H1 (cell line): ENCODE measurements at regions not wholly inside any gene's neighbourhood (a gene's known extent, or its start where the extent isn't known, plus 50 kb on each side); places are given as distances from the start of the nearest gene placed in this dataset.

Experiments used
- CTCF ChIA-PET: fragments of 300-600 bp; sonication (Branson Sonifier 250); formaldehyde crosslinking; loops from one replicate; lab custom pipeline; 2021; ENCODE audit not compliant: partially characterized antibody; lab: Charles Lee
- POLR2A ChIA-PET: fragments of 300-600 bp; sonication (Branson Sonifier 250); formaldehyde crosslinking; loops from one replicate; lab custom pipeline; 2021; ENCODE audit warnings: inconsistent platforms; ENCODE audit not compliant: partially characterized antibody; lab: Charles Lee
- DNase-seq, 2 experiments: peaks; one replicate each; pipeline versions ENCODE4 v3.0.0 to v3.0.0-alpha.2; 2010 to 2022; ENCODE audit warnings: low spot score in 2 of 2, low read depth in 1 of 2, mixed read lengths in 1 of 2
- FAIRE-seq: peaks from 2 replicates; lab custom pipeline; 2011; peaks lifted over from hg19 to GRCh38; lab: Jason Lieb, UNC
- H2AFZ ChIP-seq: 2 replicates; pipeline ENCODE4 v1.8.1; 2012; ENCODE audit warnings: low read length, inconsistent platforms
- H2AK5ac ChIP-seq: 2 replicates; pipeline ENCODE4 v1.6.1; 2013; ENCODE audit warnings: low read depth, low read length
- H2BK120ac ChIP-seq: replicated peaks from 2 replicates; pipeline ENCODE3; 2013; ENCODE audit warnings: low read depth, low read length, inconsistent platforms
- H2BK12ac ChIP-seq: 2 replicates; pipeline ENCODE4 v1.6.1; 2013; ENCODE audit warnings: low read depth, low read length
- H2BK15ac ChIP-seq: 2 replicates; pipeline ENCODE4 v1.6.1; 2013; ENCODE audit warnings: low read length
- H2BK20ac ChIP-seq: 2 replicates; pipeline ENCODE4 v1.6.1; 2013; ENCODE audit warnings: low read length
- H2BK5ac ChIP-seq: 2 replicates; pipeline ENCODE4 v1.6.1; 2013; ENCODE audit warnings: low read depth, low read length
- H3K14ac ChIP-seq: 2 replicates; pipeline ENCODE4 v1.6.1; 2013; ENCODE audit warnings: inconsistent platforms; ENCODE audit not compliant: insufficient read length
- H3K18ac ChIP-seq: 2 replicates; pipeline ENCODE4 v1.6.1; 2013; ENCODE audit warnings: low read length; ENCODE audit errors: extremely low read depth
- H3K23ac ChIP-seq: 2 replicates; pipeline ENCODE4 v1.6.1; 2013; ENCODE audit warnings: inconsistent platforms; ENCODE audit not compliant: insufficient read length
- H3K23me2 ChIP-seq: 2 replicates; pipeline ENCODE4 v1.6.1; 2013; ENCODE audit warnings: low read depth, low read length
- H3K27ac ChIP-seq: 2 replicates; pipeline ENCODE4 v1.6.1; 2011; ENCODE audit warnings: low read depth, low read length, inconsistent platforms
- H3K27me3 ChIP-seq, 4 experiments: replicated peaks in 1 of 4; 1 replicate in 1 of 4; 2 replicates in 3 of 4; pipeline versions ENCODE4 v1.6.1 to v1.8.1; 2011 to 2013; ENCODE audit warnings: low read length in 3 of 4, mild to moderate bottlenecking in 3 of 4, inconsistent platforms in 2 of 4, mixed read lengths in 2 of 4, moderate library complexity in 1 of 4; ENCODE audit not compliant: control insufficient read depth in 3 of 4, insufficient read depth in 3 of 4; ENCODE audit errors: extremely low read depth in 1 of 4
- H3K36me3 ChIP-seq, 4 experiments: 2 replicates each; pipeline versions ENCODE4 v1.6.1 to v1.8.1; 2011 to 2013; ENCODE audit warnings: mild to moderate bottlenecking in 4 of 4, low read length in 3 of 4, moderate library complexity in 2 of 4, control low read depth in 1 of 4, inconsistent platforms in 1 of 4; ENCODE audit not compliant: insufficient read depth in 4 of 4, control insufficient read depth in 2 of 4
- H3K4ac ChIP-seq: replicated peaks from 2 replicates; pipeline ENCODE3; 2013; ENCODE audit warnings: low read length, low read depth, mixed read lengths, inconsistent platforms; ENCODE audit not compliant: insufficient read length
- H3K4me1 ChIP-seq, 4 experiments: replicated peaks in 1 of 4; 1 replicate in 1 of 4; 2 replicates in 3 of 4; pipeline versions ENCODE4 v1.6.1 to v1.8.1; 2011 to 2013; ENCODE audit warnings: low read length in 3 of 4, inconsistent platforms in 2 of 4, mixed read lengths in 1 of 4; ENCODE audit not compliant: insufficient read depth in 4 of 4, control insufficient read depth in 3 of 4
- H3K4me2 ChIP-seq, 2 experiments: 2 replicates each; pipeline versions ENCODE4 v1.6.1 to v1.8.1; 2011 to 2013; ENCODE audit warnings: low read depth in 2 of 2, low read length in 2 of 2, control low read depth in 1 of 2, inconsistent platforms in 1 of 2, mild to moderate bottlenecking in 1 of 2; ENCODE audit not compliant: insufficient read depth in 1 of 2
- H3K4me3 ChIP-seq, 4 experiments: fragments of 200-600, 300-600 bp in 1 of 4; sonication (generic), shearing (Covaris generic), sonication (Bioruptor Twin) in 1 of 4; 2 replicates each; pipeline versions ENCODE4 v1.5.1 to v1.8.1; 2011 to 2016; ENCODE audit warnings: low read length in 4 of 4, low read depth in 3 of 4, control low read depth in 2 of 4, inconsistent platforms in 2 of 4, mild to moderate bottlenecking in 2 of 4, mixed read lengths in 1 of 4, moderate library complexity in 1 of 4; ENCODE audit not compliant: insufficient read depth in 2 of 4; ENCODE audit errors: extremely low read depth in 1 of 4
- H3K56ac ChIP-seq: replicated peaks from 2 replicates; pipeline ENCODE3; 2013; ENCODE audit warnings: low read depth, mild to moderate bottlenecking, mixed read lengths, low read length, inconsistent platforms; ENCODE audit not compliant: insufficient read length
- H3K79me1 ChIP-seq: 2 replicates; pipeline ENCODE4 v1.6.1; 2013; ENCODE audit warnings: low read depth, low read length, control low read depth
- H3K79me2 ChIP-seq, 2 experiments: 2 replicates each; pipeline versions ENCODE4 v1.6.1 to v1.8.1; 2012 to 2013; ENCODE audit warnings: low read length in 2 of 2, mild to moderate bottlenecking in 2 of 2, inconsistent platforms in 1 of 2; ENCODE audit not compliant: insufficient read depth in 2 of 2, control insufficient read depth in 1 of 2
- H3K9ac ChIP-seq, 4 experiments: replicated peaks in 1 of 4; 1 replicate in 1 of 4; 2 replicates in 3 of 4; pipeline versions ENCODE4 v1.6.1 to v1.8.1; 2011 to 2013; ENCODE audit warnings: low read depth in 3 of 4, low read length in 3 of 4, control low read depth in 2 of 4, mild to moderate bottlenecking in 2 of 4, moderate library complexity in 2 of 4, inconsistent platforms in 1 of 4; ENCODE audit errors: extremely low read depth in 1 of 4
- H3K9me3 ChIP-seq, 2 experiments: 2 replicates each; pipeline versions ENCODE4 v1.6.1 to v1.8.1; 2012 to 2013; ENCODE audit warnings: mild to moderate bottlenecking in 2 of 2, moderate library complexity in 2 of 2, control low read depth in 1 of 2, inconsistent platforms in 1 of 2, low read depth in 1 of 2, low read length in 1 of 2, mixed read lengths in 1 of 2; ENCODE audit not compliant: insufficient read depth in 2 of 2
- H4K20me1 ChIP-seq, 2 experiments: replicated peaks in 1 of 2; 2 replicates each; pipeline versions ENCODE3 to v1.8.1; 2011 to 2013; ENCODE audit warnings: inconsistent platforms in 2 of 2, low read length in 2 of 2, mild to moderate bottlenecking in 1 of 2; ENCODE audit not compliant: insufficient read depth in 2 of 2, control insufficient read depth in 1 of 2
- H4K5ac ChIP-seq: 2 replicates; pipeline ENCODE4 v1.6.1; 2013; ENCODE audit warnings: low read length, low read depth, mixed read lengths, inconsistent platforms; ENCODE audit not compliant: insufficient read length
- H4K8ac ChIP-seq: 2 replicates; pipeline ENCODE4 v1.8.0; 2013; ENCODE audit warnings: mild to moderate bottlenecking, moderate library complexity, low read length, inconsistent platforms; ENCODE audit not compliant: insufficient read depth; ENCODE audit errors: extremely low read depth
- H4K91ac ChIP-seq: replicated peaks from 2 replicates; pipeline ENCODE3; 2013; ENCODE audit warnings: low read length, mixed read lengths, inconsistent platforms; ENCODE audit not compliant: insufficient read length
- POLR2AphosphoS5 ChIP-seq: IDR thresholded peaks from 2 replicates; pipeline ENCODE4 v1.6.1; 2011; ENCODE audit warnings: low read depth, low read length
- RBBP5 ChIP-seq: IDR thresholded peaks from 2 replicates; pipeline ENCODE4 v1.7.1; 2012; ENCODE audit warnings: low read depth, mild to moderate bottlenecking, inconsistent platforms, low read length, moderate library complexity, borderline replicate concordance
- TEAD4 ChIP-seq: IDR thresholded peaks from 2 replicates; pipeline ENCODE4 v1.6.1; 2012; ENCODE audit warnings: low read depth, low read length, inconsistent platforms, mixed read lengths
- WGBS, 2 experiments: shearing (Covaris generic) in 1 of 2; methylation state at CpG; one replicate each; pipeline versions ENCODE4 v1.1.6 to v1.1.7; 2013 to 2015; ENCODE audit warnings: low lambda C conversion rate in 2 of 2, mixed read lengths in 2 of 2, inconsistent platforms in 1 of 2, low coverage in 1 of 2, missing lambda C conversion rate in 1 of 2; ENCODE audit not compliant: insufficient replicate concordance in 2 of 2, insufficient coverage in 1 of 2, insufficient read length in 1 of 2; ENCODE audit errors: extremely low coverage in 1 of 2, missing lambda C conversion rate in 1 of 2; 5-methylcytosine and 5-hydroxymethylcytosine counted together

DNA sequence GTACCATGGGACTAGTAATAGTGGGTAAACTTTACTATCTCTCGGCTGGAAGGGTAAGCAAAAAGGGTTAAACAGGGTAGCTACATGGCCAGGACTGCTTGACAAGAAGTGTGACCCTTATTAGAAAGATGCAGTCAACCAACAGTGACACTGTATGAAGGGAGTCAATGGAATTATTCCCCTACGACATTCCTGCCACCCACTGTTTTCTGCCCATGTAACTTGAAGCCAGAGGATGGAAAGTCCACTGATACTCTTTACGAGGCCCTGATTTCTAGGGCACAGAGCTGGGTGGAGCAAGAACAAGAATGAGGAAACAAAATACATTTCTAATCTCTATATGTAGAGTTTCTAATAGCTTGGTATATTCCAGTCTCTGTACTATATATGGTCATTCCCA, 1102.5 kb downstream of the CDH11 start:
- DNase-seq (no peak), FAIRE-seq (peak; percentile 52)
- Histone ChIP-seq H2BK15ac (no peak overlapping the region), H3K4me3 (no peak overlapping the region), H3K27me3 (peaks cover 0 to 1% (median 0%) of the 10 kb centered on the region in 4 experiments; a peak in 1 of 7 replicates), H4K20me1 (no peaks in the 10 kb centered on the region), H3K36me3 (no peaks in the 10 kb centered on the region), H2BK12ac (no peak overlapping the region), H3K9ac (no peak overlapping the region), H3K23me2 (no peaks in the 10 kb centered on the region; the same call in 1 of the 2 replicates), H2AFZ (no peak overlapping the region), H4K8ac (no peak overlapping the region), H3K27ac (no peak overlapping the region), H3K79me2 (no peaks in the 10 kb centered on the region), H3K4ac (no peak overlapping the region), H2AK5ac (no peak overlapping the region), H3K4me1 (0 out of 7 replicates have a peak, but pooled peaks cover 0 to 2% (median 0%) of the 10 kb centered on the region in 4 experiments), H3K4me2 (no peak overlapping the region), H3K23ac (no peak overlapping the region), H2BK120ac (no peak overlapping the region), H3K79me1 (no peaks in the 10 kb centered on the region), H3K9me3 (no peaks in the 10 kb centered on the region), H3K14ac (no peak overlapping the region), H3K56ac (no peak overlapping the region), H4K91ac (no peak overlapping the region), H3K18ac (no peak overlapping the region), H2BK20ac (no peak overlapping the region), H4K5ac (no peak overlapping the region), H2BK5ac (no peak overlapping the region)
- 62% methylated on average over 3 of the region's 3 CpGs; no CpG with 5 or more reads in 1 of the 2 experiments for WGBS, 2 experiments
- CTCF ChIA-PET, result interaction anchor here (0.8 kb wide), 1 partner anchor 25 kb away, joined by 3 read pairs; no protein-coding TSS in a partner anchor
- POLR2A ChIA-PET, result no interaction called here
- peak; percentile 76 for TF ChIP-seq TEAD4
- TF ChIP-seq POLR2AphosphoS5, result no peak
- no peak for TF ChIP-seq RBBP5
